Neural cell (in vitro differentiated cells): ENCODE measurements at regions not wholly inside any gene's neighbourhood (a gene's known extent, or its start where the extent isn't known, plus 50 kb on each side); places are given as distances from the start of the nearest gene placed in this dataset.
A peak's percentile ranks its signal among the peaks of the same experiment; 100 is the strongest.

Source experiments
- H2AFZ ChIP-seq: fragments of 200-600, 300-800 bp; sonication (generic), shearing (Covaris generic); 2 replicates; pipeline ENCODE4 v1.6.0; 2014; ENCODE audit warnings: low read depth, mild to moderate bottlenecking, antibody characterized with exemption, low read length, moderate library complexity
- H3F3A ChIP-seq: fragments of 200-600 bp; shearing (Covaris generic); 2 replicates; pipeline ENCODE4 v1.6.1; 2016; ENCODE audit warnings: mild to moderate bottlenecking, moderate library complexity, mixed read lengths, antibody characterized with exemption, low read length; ENCODE audit not compliant: insufficient read depth, poor library complexity, severe bottlenecking
- H3K27ac ChIP-seq: fragments of 200-600, 300-800 bp; sonication (generic), shearing (Covaris generic); 2 replicates; pipeline ENCODE4 v1.5.1; 2014; ENCODE audit warnings: mild to moderate bottlenecking, low read length, moderate library complexity
- H3K27me3 ChIP-seq: fragments of 300-800, 200-600 bp; sonication (generic), shearing (Covaris generic); 2 replicates; pipeline ENCODE4 v1.6.0; 2014; ENCODE audit warnings: mild to moderate bottlenecking, low read depth, low read length, moderate library complexity; ENCODE audit not compliant: insufficient read depth
- H3K36me3 ChIP-seq: fragments of 300-800, 200-600 bp; sonication (generic), shearing (Covaris generic); 2 replicates; pipeline ENCODE4 v1.5.1; 2014; ENCODE audit warnings: mild to moderate bottlenecking, antibody characterized with exemption, low read length, moderate library complexity; ENCODE audit not compliant: insufficient read depth
- H3K4me2 ChIP-seq: fragments of 300-800, 200-600 bp; sonication (generic), shearing (Covaris generic); 2 replicates; pipeline ENCODE4 v1.6.0; 2014; ENCODE audit warnings: mild to moderate bottlenecking, low read length
- H3K4me3 ChIP-seq: fragments of 300-800, 200-600 bp; sonication (generic), shearing (Covaris generic); 2 replicates; pipeline ENCODE4 v1.5.1; 2014; ENCODE audit warnings: mild to moderate bottlenecking, low read length, moderate library complexity
- H3K79me2 ChIP-seq: fragments of 200-600 bp; shearing (Covaris generic); replicated peaks from 2 replicates; pipeline ENCODE4 v1.6.0; 2014; ENCODE audit warnings: mild to moderate bottlenecking, low read length, moderate library complexity; ENCODE audit not compliant: insufficient read depth
- H3K9ac ChIP-seq: fragments of 300-800, 200-600 bp; sonication (generic), shearing (Covaris generic); 2 replicates; pipeline ENCODE4 v1.6.1; 2016; ENCODE audit warnings: mild to moderate bottlenecking, low read length, mixed read lengths
- H3K9me2 ChIP-seq: fragments of 200-600 bp; shearing (Covaris generic); 2 replicates; pipeline ENCODE4 v1.6.1; 2016; ENCODE audit warnings: mild to moderate bottlenecking, low read length, mixed read lengths; ENCODE audit not compliant: insufficient read depth
- H3K9me3 ChIP-seq: fragments of 200-600, 300-800 bp; sonication (generic), shearing (Covaris generic); 2 replicates; pipeline ENCODE4 v1.6.1; 2016; ENCODE audit warnings: mild to moderate bottlenecking, mixed run types, low read length, moderate library complexity, mixed read lengths
- H4K20me1 ChIP-seq: fragments of 200-600 bp; shearing (Covaris generic); 2 replicates; pipeline ENCODE4 v1.6.1; 2016; ENCODE audit warnings: mild to moderate bottlenecking, mixed run types; ENCODE audit not compliant: insufficient read depth
- CTCF ChIP-seq: fragments of 450-650 bp; IDR thresholded peaks from 2 replicates; pipeline ENCODE4 v1.5.1; 2014; ENCODE audit warnings: antibody characterized with exemption, mild to moderate bottlenecking, moderate library complexity; ENCODE audit not compliant: poor library complexity, severe bottlenecking
- EP300 ChIP-seq: fragments of 450-650 bp; conservative IDR thresholded peaks from 2 replicates; pipeline ENCODE4 v1.6.1; 2014; ENCODE audit warnings: antibody characterized with exemption, mild to moderate bottlenecking, moderate library complexity; ENCODE audit not compliant: poor library complexity, severe bottlenecking
- EZH2 ChIP-seq: fragments of 200-600, 300-800 bp; shearing (Covaris generic), sonication (generic); IDR thresholded peaks from 2 replicates; pipeline ENCODE4 v1.6.1; 2014; ENCODE audit warnings: antibody characterized with exemption, low read length, borderline replicate concordance, mild to moderate bottlenecking; ENCODE audit not compliant: insufficient read depth, poor library complexity, severe bottlenecking
- MXI1 ChIP-seq: fragments of 450-650 bp; conservative IDR thresholded peaks from 2 replicates; pipeline ENCODE4 v1.6.1; 2014; ENCODE audit warnings: antibody characterized with exemption, mild to moderate bottlenecking; ENCODE audit not compliant: poor library complexity, severe bottlenecking
- POLR2AphosphoS5 ChIP-seq: IDR thresholded peaks from 2 replicates; pipeline ENCODE4 v1.6.1; 2012
- RAD21 ChIP-seq: fragments of 450-650 bp; conservative IDR thresholded peaks from 2 replicates; pipeline ENCODE4 v1.6.1; 2014; ENCODE audit warnings: antibody characterized with exemption, mild to moderate bottlenecking, moderate library complexity
- REST ChIP-seq: IDR thresholded peaks from 2 replicates; pipeline ENCODE4 v1.6.1; 2012; ENCODE audit warnings: borderline replicate concordance
- SMC3 ChIP-seq: fragments of 450-650 bp; conservative IDR thresholded peaks from 2 replicates; pipeline ENCODE4 v1.6.1; 2014; ENCODE audit warnings: antibody characterized with exemption, mild to moderate bottlenecking, moderate library complexity; ENCODE audit not compliant: poor library complexity
- TAF1 ChIP-seq: IDR thresholded peaks from 2 replicates; pipeline ENCODE4 v1.6.1; 2012; ENCODE audit warnings: low read depth

- Histone ChIP-seq H3K27me3 (no peaks in the 10 kb centered on the region), H3K9me2 (no peaks in the 10 kb centered on the region), H3K27ac (peak overlapping the region; percentile 36), H3K9ac (peak overlapping the region; percentile 5), H3K9me3 (no peaks in the 10 kb centered on the region), H3K4me2 (no peak overlapping the region), H3K79me2 (no peaks in the 10 kb centered on the region), H2AFZ (peak overlapping the region; percentile 7), H3K36me3 (no peaks in the 10 kb centered on the region), H4K20me1 (no peaks in the 10 kb centered on the region), H3K4me3 (no peak overlapping the region), H3F3A (no peaks in the 10 kb centered on the region)
- TF ChIP-seq TAF1 (no peak), REST (no peak), SMC3 (no peak)
Observed at GRCh38 chr2:217062768-217063167, 202.9 kb upstream of the TNP1 start.

GRCh38 chr2:217061916-217062505, 202.1 kb upstream of the TNP1 start:
- Histone ChIP-seq H3K9me3 (no peaks in the 10 kb centered on the region), H3K27ac (no peak overlapping the region), H3K79me2 (no peaks in the 10 kb centered on the region), H3F3A (no peaks in the 10 kb centered on the region), H3K9me2 (no peaks in the 10 kb centered on the region), H2AFZ (no peak overlapping the region), H3K27me3 (no peaks in the 10 kb centered on the region), H3K9ac (no peak overlapping the region), H3K4me3 (no peak overlapping the region), H3K4me2 (no peak overlapping the region), H3K36me3 (no peaks in the 10 kb centered on the region), H4K20me1 (no peaks in the 10 kb centered on the region)
- no peak for TF ChIP-seq EP300
- no peak for TF ChIP-seq EZH2
- no peak for TF ChIP-seq TAF1
- no peak for TF ChIP-seq CTCF
- no peak for TF ChIP-seq MXI1
- TF ChIP-seq RAD21, result no peak
- no peak for TF ChIP-seq POLR2AphosphoS5
- TF ChIP-seq SMC3, result no peak
- no peak for TF ChIP-seq REST
